SK-N-SH (cell line): ENCODE measurements at regions not wholly inside any gene's neighbourhood (a gene's known extent, or its start where the extent isn't known, plus 50 kb on each side); places are given as distances from the start of the nearest gene placed in this dataset.

Experiments
- CTCF ChIA-PET: fragments of 300-600, 350-600 bp; formaldehyde crosslinking; extraction: SDS; loops from one replicate; lab custom pipeline; 2021; lab: Yijun Ruan, JAX
- POLR2A ChIA-PET: fragments of 350-600 bp; sonication (Branson Sonifier 250); formaldehyde crosslinking; extraction: SDS; loops from one replicate; lab custom pipeline; 2020; ENCODE audit warnings: antibody characterized with exemption, inconsistent platforms; lab: Yijun Ruan, JAX
- DNase-seq: peaks from one replicate; pipeline ENCODE4 v3.0.0; 2012
- H2AFZ ChIP-seq: fragments of 200-600 bp; sonication (generic); 2 replicates; pipeline ENCODE4 v1.8.1; 2016; ENCODE audit warnings: antibody characterized with exemption, mild to moderate bottlenecking, low read depth
- H3F3A ChIP-seq: fragments of 200-600 bp; sonication (generic); replicated peaks from 2 replicates; pipeline ENCODE3; 2016; ENCODE audit warnings: antibody characterized with exemption, mild to moderate bottlenecking; ENCODE audit not compliant: insufficient read depth
- H3K27ac ChIP-seq, 2 experiments: fragments of 200-500 bp in 1 of 2; fragments of 200-600 bp in 1 of 2; sonication (Bioruptor generic) in 1 of 2; sonication (generic), shearing (Covaris generic) in 1 of 2; 2 replicates each; pipeline versions ENCODE4 v1.5.1 to v1.6.1; 2014 to 2016; ENCODE audit warnings: low read depth in 2 of 2, inconsistent platforms in 1 of 2, low read length in 1 of 2, mild to moderate bottlenecking in 1 of 2, mixed read lengths in 1 of 2
- H3K27me3 ChIP-seq: fragments of 200-600 bp; sonication (generic), shearing (Covaris generic); 2 replicates; pipeline ENCODE4 v1.6.1; 2016; ENCODE audit warnings: mixed run types; ENCODE audit not compliant: insufficient read depth
- H3K36me3 ChIP-seq, 2 experiments: fragments of 200-500 bp in 1 of 2; fragments of 200-600 bp in 1 of 2; sonication (Bioruptor generic) in 1 of 2; sonication (generic) in 1 of 2; replicated peaks in 1 of 2; 2 replicates each; pipeline versions ENCODE3 to v1.5.1; 2014 to 2016; ENCODE audit warnings: low read length in 1 of 2, mild to moderate bottlenecking in 1 of 2; ENCODE audit not compliant: insufficient read depth in 2 of 2, control insufficient read depth in 1 of 2
- H3K4me1 ChIP-seq, 2 experiments: fragments of 200-500 bp in 1 of 2; fragments of 200-600 bp in 1 of 2; sonication (Bioruptor generic) in 1 of 2; sonication (generic), shearing (Covaris generic) in 1 of 2; 2 replicates each; pipeline versions ENCODE4 v1.5.1 to v1.6.1; 2014 to 2016; ENCODE audit warnings: low read depth in 1 of 2, low read length in 1 of 2, mixed run types in 1 of 2; ENCODE audit not compliant: insufficient read depth in 2 of 2, control insufficient read depth in 1 of 2
- H3K4me2 ChIP-seq: fragments of 200-600 bp; sonication (generic), shearing (Covaris generic); 2 replicates; pipeline ENCODE4 v1.6.1; 2017; ENCODE audit warnings: mixed run types
- H3K4me3 ChIP-seq, 2 experiments: fragments of 200-500 bp in 1 of 2; fragments of 200-600 bp in 1 of 2; sonication (Bioruptor generic) in 1 of 2; sonication (generic), shearing (Covaris generic) in 1 of 2; 2 replicates each; pipeline versions ENCODE4 v1.5.1 to v1.8.1; 2014 to 2016; ENCODE audit warnings: low read depth in 2 of 2, inconsistent platforms in 1 of 2, low read length in 1 of 2, mild to moderate bottlenecking in 1 of 2, mixed read lengths in 1 of 2, moderate library complexity in 1 of 2
- H3K79me2 ChIP-seq: fragments of 200-600 bp; sonication (generic); 2 replicates; pipeline ENCODE4 v1.8.1; 2017; ENCODE audit warnings: mild to moderate bottlenecking; ENCODE audit not compliant: insufficient read depth
- H3K9ac ChIP-seq: fragments of 200-600 bp; sonication (generic); 2 replicates; pipeline ENCODE4 v1.6.1; 2017; ENCODE audit warnings: mixed run types
- H3K9me2 ChIP-seq: fragments of 200-600 bp; sonication (generic); 2 replicates; pipeline ENCODE4 v1.6.1; 2017; ENCODE audit warnings: mixed run types
- H3K9me3 ChIP-seq: fragments of 200-600 bp; sonication (generic); 2 replicates; pipeline ENCODE4 v1.6.1; 2017; ENCODE audit warnings: mixed run types, mild to moderate bottlenecking, moderate library complexity
- H4K20me1 ChIP-seq: fragments of 200-600 bp; sonication (generic); 2 replicates; pipeline ENCODE4 v1.6.1; 2017; ENCODE audit warnings: mild to moderate bottlenecking, mixed run types; ENCODE audit not compliant: insufficient read depth
- EP300 ChIP-seq, 2 experiments: IDR thresholded peaks; 2 replicates each; pipeline versions ENCODE4 v1.4.0 to v1.6.1; 2012; ENCODE audit warnings: borderline replicate concordance in 1 of 2, low read depth in 1 of 2, low read length in 1 of 2
- FOXM1 ChIP-seq: IDR thresholded peaks from 2 replicates; pipeline ENCODE4 v1.4.0; 2012; ENCODE audit warnings: low read depth, mild to moderate bottlenecking
- GATA2 ChIP-seq: sonication (generic); formaldehyde crosslinking; IDR thresholded peaks from 2 replicates; pipeline ENCODE4 v1.5.0; 2020; ENCODE audit warnings: mild to moderate bottlenecking, missing genetic modification reagents
- PBX3 ChIP-seq: IDR thresholded peaks from 2 replicates; pipeline ENCODE4; 2012
- RAD21 ChIP-seq: IDR thresholded peaks from 2 replicates; pipeline ENCODE4 v1.6.1; 2012; ENCODE audit warnings: mild to moderate bottlenecking, low read length
- RCOR1 ChIP-seq: fragments of 150-350 bp; IDR thresholded peaks from 2 replicates; pipeline ENCODE4 v1.6.1; 2017; ENCODE audit warnings: antibody characterized with exemption, low read length
- REST ChIP-seq: IDR thresholded peaks from 2 replicates; pipeline ENCODE4 v1.6.1; 2012; ENCODE audit warnings: mild to moderate bottlenecking, low read depth, low read length, moderate library complexity
- RXRA ChIP-seq: IDR thresholded peaks from 2 replicates; pipeline ENCODE4 v1.4.0; 2012; ENCODE audit warnings: low read depth, mild to moderate bottlenecking, borderline replicate concordance
- USF1 ChIP-seq: IDR thresholded peaks from 2 replicates; pipeline ENCODE4 v1.4.0; 2012; ENCODE audit warnings: low read depth, borderline replicate concordance
- USF2 ChIP-seq: fragments of 150-350 bp; IDR thresholded peaks from 2 replicates; pipeline ENCODE4 v1.6.1; 2017; ENCODE audit warnings: antibody characterized with exemption, low read length, low read depth, borderline replicate concordance
- YY1 ChIP-seq: IDR thresholded peaks from 2 replicates; pipeline ENCODE4 v1.4.0; 2012; ENCODE audit warnings: low read depth, mild to moderate bottlenecking
- ZBTB33 ChIP-seq: IDR thresholded peaks from 2 replicates; pipeline ENCODE4 v1.4.0; 2012; ENCODE audit warnings: low read depth, borderline replicate concordance
- WGBS: methylation state at CpG from one replicate; pipeline ENCODE4 v1.1.6; 2017; ENCODE audit warnings: low lambda C conversion rate; 5-methylcytosine and 5-hydroxymethylcytosine counted together

GRCh38 chr4:138902705-138903104 is 112.9 kb upstream of the NOCT start:
- Histone ChIP-seq H3K9ac (no peak overlapping the region), H3K4me3 (no peak overlapping the region), H3K4me1 (peaks cover 5 to 11% of the 10 kb centered on the region in 2 experiments), H3K27me3 (no peaks in the 10 kb centered on the region), H3K36me3 (no peaks in the 10 kb centered on the region), H3K9me2 (no peaks in the 10 kb centered on the region), H3K9me3 (no peaks in the 10 kb centered on the region), H4K20me1 (no peaks in the 10 kb centered on the region), H3K4me2 (no peak overlapping the region), H3K79me2 (no peaks in the 10 kb centered on the region), H3K27ac (no peak overlapping the region), H3F3A (peaks cover 9% of the 10 kb centered on the region), H2AFZ (no peak overlapping the region)
- TF ChIP-seq USF2 (no peak), RCOR1 (no peak), YY1 (no peak), FOXM1 (no peak), ZBTB33 (no peak), USF1 (no peak), RXRA (no peak), PBX3 (no peak), GATA2 (CRISPR knock-in tag) (no peak), RAD21 (no peak), REST (no peak), EP300 (IDR thresholded peaks at IDR 0.05; ENCODE audit: borderline replicate concordance in 1 of 2, low read depth in 1 of 2, low read length in 1 of 2) (no peak)
- no peak for DNase-seq
- WGBS, result 94% methylated on average over 3 of the region's 3 CpGs
- POLR2A ChIA-PET, result no interaction called here
- CTCF ChIA-PET, result no interaction called here
